ENCODE measurements at regions not wholly inside any gene's neighbourhood (a gene's known extent, or its start where the extent isn't known, plus 50 kb on each side); places are given as distances from the start of the nearest gene placed in this dataset.
A peak's percentile ranks its signal among the peaks of the same experiment; 100 is the strongest.

- Histone ChIP-seq H3K27ac (ENCODE audit: low read depth, low read length, poor library complexity, severe bottlenecking) (no peak overlapping the region), H3K36me3 (ENCODE audit: insufficient read depth, low read length, poor library complexity, severe bottlenecking) (no peaks in the 10 kb centered on the region), H3K4me1 (ENCODE audit: insufficient read depth, low read length, poor library complexity, severe bottlenecking) (peaks cover 4% of the 10 kb centered on the region), H3K4me3 (ENCODE audit: low read depth, low read length, poor library complexity, severe bottlenecking) (no peak overlapping the region), H3K9me3 (ENCODE audit: low read depth, low read length, poor library complexity, severe bottlenecking) (no peaks in the 10 kb centered on the region), H3K27me3 (replicated peaks; ENCODE audit: insufficient read depth, low read depth, low read length, poor library complexity) (no peaks in the 10 kb centered on the region)
- ChIA-PET CTCF (no interaction called here), POLR2A (ENCODE audit: low non-redundant PET) (no interaction called here)
- intact Hi-C loops (cut with micrococcal nuclease; ENCODE audit: unreplicated experiment): no loop called here
- no peak for TF ChIP-seq CTCF (conservative IDR thresholded peaks at IDR 0.05; ENCODE audit: low read depth, low read length)
- no peak for TF ChIP-seq EZH2 (IDR thresholded peaks at IDR 0.05; ENCODE audit: borderline replicate concordance, low read depth, low read length, poor library complexity, severe bottlenecking)
- no peak for DNase-seq (ENCODE audit: low spot score)
- no TSS peak for BruUV-seq (replicated peaks)
Observed at GRCh38 chr1:60918867-60919266, 163.5 kb upstream of the NFIA start.

- H3K4me1 ChIP-seq (ENCODE audit: insufficient read depth, low read length, poor library complexity, severe bottlenecking): peaks cover 9% of the 10 kb centered on the region
- no peaks in the 10 kb centered on the region for H3K36me3 ChIP-seq (ENCODE audit: insufficient read depth, low read length, poor library complexity, severe bottlenecking)
- TF ChIP-seq CTCF (conservative IDR thresholded peaks at IDR 0.05; ENCODE audit: low read depth, low read length): no peak
- TF ChIP-seq EZH2 (IDR thresholded peaks at IDR 0.05; ENCODE audit: borderline replicate concordance, low read depth, low read length, poor library complexity, severe bottlenecking): no peak
- peak; percentile 27 for DNase-seq (ENCODE audit: low spot score)
- POLR2A ChIA-PET (ENCODE audit: low non-redundant PET): no interaction called here
- no peaks in the 10 kb centered on the region for H3K27me3 ChIP-seq (replicated peaks; ENCODE audit: insufficient read depth, low read depth, low read length, poor library complexity)
- no peaks in the 10 kb centered on the region for H3K9me3 ChIP-seq (ENCODE audit: low read depth, low read length, poor library complexity, severe bottlenecking)
- no peak overlapping the region for H3K4me3 ChIP-seq (ENCODE audit: low read depth, low read length, poor library complexity, severe bottlenecking)
- BruUV-seq (replicated peaks): no TSS peak
- H3K27ac ChIP-seq (ENCODE audit: low read depth, low read length, poor library complexity, severe bottlenecking): no peak overlapping the region
- CTCF ChIA-PET: no interaction called here
- intact Hi-C loops (cut with micrococcal nuclease; ENCODE audit: unreplicated experiment): no loop called here
Observed at GRCh38 chr1:60916906-60917305, 165.5 kb upstream of the NFIA start.

GRCh38 chr1:60916199-60916598, 166.2 kb upstream of the NFIA start:
- ChIA-PET CTCF (no interaction called here), POLR2A (ENCODE audit: low non-redundant PET) (no interaction called here)
- DNase-seq (ENCODE audit: low spot score): no peak
- Histone ChIP-seq H3K4me3 (ENCODE audit: low read depth, low read length, poor library complexity, severe bottlenecking) (no peak overlapping the region), H3K4me1 (ENCODE audit: insufficient read depth, low read length, poor library complexity, severe bottlenecking) (peaks cover 16% of the 10 kb centered on the region), H3K36me3 (ENCODE audit: insufficient read depth, low read length, poor library complexity, severe bottlenecking) (no peaks in the 10 kb centered on the region), H3K9me3 (ENCODE audit: low read depth, low read length, poor library complexity, severe bottlenecking) (no peaks in the 10 kb centered on the region), H3K27ac (ENCODE audit: low read depth, low read length, poor library complexity, severe bottlenecking) (no peak overlapping the region), H3K27me3 (replicated peaks; ENCODE audit: insufficient read depth, low read depth, low read length, poor library complexity) (no peaks in the 10 kb centered on the region)
- TF ChIP-seq CTCF (conservative IDR thresholded peaks at IDR 0.05; ENCODE audit: low read depth, low read length): no peak
- no peak for TF ChIP-seq EZH2 (IDR thresholded peaks at IDR 0.05; ENCODE audit: borderline replicate concordance, low read depth, low read length, poor library complexity, severe bottlenecking)
- no TSS peak for BruUV-seq (replicated peaks)
- intact Hi-C loops (cut with micrococcal nuclease; ENCODE audit: unreplicated experiment): no loop called here

Data from A673 (cell line).